ENCODE measurements at regions not wholly inside any gene's neighbourhood (a gene's known extent, or its start where the extent isn't known, plus 50 kb on each side); places are given as distances from the start of the nearest gene placed in this dataset.
"Not testable (repeated sequence)": the region's sequence is repeated elsewhere in the genome, so short reads cannot be mapped to it uniquely, and the experiment has no call there.

DNA sequence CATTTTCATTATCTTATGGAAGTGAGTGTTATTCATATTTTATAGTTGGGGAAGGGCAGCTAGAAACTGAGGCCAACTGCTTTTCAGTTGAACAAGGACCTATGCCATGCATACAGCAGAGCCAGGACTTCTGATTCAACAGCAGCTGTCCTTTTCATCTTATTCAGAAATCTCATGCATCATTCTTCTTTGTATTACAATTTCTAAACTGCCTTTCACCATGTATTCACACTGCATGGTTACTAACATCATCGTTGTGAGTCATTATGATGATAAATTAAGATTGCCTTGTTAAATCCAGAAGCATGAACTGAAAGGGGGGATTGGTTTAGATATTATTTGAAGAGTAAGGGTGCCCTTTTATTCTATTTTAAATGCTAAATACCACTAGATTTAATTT lies 1470.1 kb upstream of the GOT2 start:
- DNase-seq, result no peak

DNA sequence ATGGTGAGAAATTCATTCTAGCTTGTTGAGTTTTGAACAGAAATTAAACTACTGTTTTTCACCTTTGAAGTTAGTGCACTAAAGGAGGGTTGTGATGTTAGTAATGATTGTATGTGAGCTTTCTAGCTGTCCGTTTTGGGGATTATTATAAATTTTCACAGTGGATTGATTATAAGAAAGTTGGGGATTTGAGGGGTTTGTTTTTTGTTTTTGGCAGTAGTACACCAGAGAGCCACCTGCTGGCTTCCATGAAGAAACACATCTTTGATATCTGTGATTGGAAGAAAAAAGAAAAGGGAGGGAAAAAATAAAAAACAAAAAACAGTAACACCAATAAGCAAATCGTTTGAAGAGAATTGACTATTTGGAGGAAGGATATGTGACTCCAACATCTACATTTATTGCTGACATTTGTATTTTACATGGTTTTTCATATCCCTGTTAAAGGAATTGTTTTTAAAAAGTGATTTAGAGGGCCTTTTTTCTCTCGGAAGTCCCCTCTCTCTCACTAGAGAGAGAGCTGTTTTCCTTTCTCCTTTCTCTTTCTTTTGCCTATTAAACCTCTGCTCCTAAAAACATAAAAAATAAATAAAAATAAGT lies 1469.5 kb upstream of the GOT2 start:
- no peak for DNase-seq

DNA sequence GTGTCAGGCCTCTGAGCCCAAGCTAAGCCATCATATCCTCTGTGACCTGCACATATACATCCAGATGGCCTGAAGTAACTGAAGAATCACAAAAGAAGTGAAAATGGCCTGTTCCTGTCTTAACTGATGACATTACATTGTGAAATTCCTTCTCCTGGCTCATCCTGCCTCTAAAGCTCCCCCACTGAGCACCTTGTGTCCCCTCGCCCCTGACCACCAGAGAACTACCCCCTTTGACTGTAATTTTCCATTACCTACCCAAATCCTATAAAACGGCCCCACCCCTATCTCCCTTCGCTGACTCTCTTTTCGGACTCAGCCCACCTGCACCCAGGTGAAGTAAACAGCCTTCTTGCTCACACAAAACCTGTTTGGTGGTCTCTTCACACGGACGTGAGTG lies 1466.6 kb upstream of the GOT2 start:
- not testable (repeated sequence) for DNase-seq

DNA sequence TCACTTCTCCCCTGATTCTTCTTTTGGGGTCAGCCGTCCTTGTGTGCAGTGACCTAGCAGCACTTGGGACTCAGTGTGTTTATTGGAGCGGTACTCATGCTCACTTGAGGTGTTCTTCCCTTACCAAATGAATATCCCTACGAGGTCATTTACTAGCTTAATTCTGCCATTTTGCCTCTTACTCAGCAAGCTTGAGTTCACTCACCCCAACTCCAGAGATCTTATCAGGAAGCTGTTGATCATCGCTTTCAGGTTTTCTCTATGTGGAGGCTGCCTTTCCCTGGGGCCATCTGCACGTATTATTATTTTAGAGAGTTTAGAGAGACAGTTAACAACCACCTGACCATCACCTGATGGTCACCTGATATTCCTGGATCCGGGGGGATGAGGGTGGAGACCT lies 1466.0 kb upstream of the GOT2 start:
- no peak for DNase-seq

DNA sequence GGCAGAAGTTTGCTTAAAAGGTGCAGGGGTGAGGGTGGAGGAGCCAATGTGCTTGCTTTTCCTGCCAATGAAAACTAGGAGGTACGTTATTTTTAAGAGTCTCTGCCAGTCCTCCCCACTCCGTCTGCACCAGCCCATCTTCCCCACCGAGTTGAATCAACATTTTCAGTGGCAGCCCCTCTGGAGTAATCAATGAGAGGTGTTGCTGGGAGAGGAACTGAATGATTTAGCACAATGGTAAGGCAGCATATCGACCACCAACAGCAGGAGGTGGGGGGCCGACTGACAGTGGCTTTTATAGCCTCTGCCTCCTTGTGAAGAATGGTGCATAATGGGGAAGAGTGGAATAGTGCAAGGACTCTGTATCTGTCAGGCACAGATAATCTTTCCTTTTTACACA lies 1465.0 kb upstream of the GOT2 start:
- DNase-seq, result no peak

DNA sequence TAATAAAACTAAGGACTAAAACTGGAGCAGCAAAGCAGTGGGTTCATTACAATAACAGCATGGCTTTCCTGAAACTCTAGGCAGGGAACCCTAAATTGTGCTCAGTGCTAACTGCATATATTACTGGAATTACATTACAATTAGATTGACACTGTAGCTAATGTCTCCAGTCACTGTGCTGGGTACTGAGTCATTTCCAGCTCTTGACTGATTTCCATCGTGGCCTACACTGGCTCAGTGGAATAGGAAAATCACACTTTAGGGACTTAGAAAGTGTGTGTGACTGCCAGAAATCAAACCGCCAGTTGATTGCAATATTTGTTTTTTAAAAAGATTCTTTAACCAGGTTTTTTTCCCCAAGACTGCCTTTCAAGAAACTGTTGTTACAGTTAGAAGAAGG lies 1447.4 kb upstream of the GOT2 start:
- DNase-seq, result no peak

DNA sequence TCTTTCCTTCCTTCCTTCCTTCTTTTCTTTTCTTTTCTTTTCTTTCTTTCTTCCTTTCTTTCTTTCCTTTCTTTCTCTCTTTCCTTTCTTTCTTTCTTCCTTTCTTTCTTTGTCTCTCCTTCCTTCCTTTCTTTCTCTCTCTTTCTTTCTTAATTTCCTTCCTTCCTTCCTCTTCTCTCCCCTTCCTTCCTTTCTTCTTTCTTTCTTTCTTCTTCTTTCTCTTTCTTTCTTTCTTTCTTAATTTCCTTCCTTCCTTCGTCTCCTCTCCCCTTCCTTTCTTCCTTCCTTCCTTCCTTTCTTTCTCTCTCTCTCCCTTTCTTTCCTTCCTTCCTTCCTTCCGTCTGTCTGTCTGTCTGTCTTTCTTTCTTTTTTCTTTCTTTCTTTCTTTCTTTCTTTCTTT lies 1446.5 kb upstream of the GOT2 start:
- no peak for DNase-seq

DNA sequence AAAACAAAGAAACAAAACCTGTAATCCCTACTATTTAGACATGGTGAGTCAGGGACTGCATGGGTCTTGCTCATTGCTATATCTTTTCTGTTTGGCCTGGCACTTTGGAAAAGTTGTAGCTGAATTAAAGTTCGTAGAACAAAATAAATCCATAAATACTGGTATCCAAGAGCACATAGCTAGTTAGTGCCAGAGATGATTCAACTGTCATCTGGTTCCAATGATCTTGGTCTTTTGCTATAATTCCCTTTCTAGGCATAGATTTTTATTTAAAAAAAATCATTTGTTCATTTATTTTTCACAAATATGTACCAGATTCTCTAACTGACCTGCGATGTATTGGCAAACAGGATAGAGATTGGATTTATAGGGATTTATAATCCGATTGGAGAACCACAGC lies 1436.1 kb upstream of the GOT2 start:
- no peak for DNase-seq

DNA sequence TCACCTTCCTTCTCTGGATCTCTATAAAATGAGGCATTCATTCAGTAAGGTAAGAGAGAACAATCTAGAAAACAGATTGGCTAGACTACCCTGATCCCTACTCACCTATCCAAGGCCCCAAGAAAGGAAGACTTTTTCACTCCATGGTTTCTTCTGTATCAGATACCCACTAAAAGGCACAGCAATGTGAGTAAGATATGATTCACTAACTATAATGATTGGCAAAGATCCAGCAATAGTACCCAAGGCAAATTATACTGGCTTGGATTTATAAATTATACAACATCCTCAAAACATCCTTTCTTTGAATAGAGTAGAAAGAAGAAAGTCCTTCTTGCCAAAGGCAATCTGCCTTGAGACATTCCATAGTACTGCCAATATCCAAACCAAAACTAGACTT lies 1432.0 kb upstream of the GOT2 start:
- DNase-seq, result no peak

DNA sequence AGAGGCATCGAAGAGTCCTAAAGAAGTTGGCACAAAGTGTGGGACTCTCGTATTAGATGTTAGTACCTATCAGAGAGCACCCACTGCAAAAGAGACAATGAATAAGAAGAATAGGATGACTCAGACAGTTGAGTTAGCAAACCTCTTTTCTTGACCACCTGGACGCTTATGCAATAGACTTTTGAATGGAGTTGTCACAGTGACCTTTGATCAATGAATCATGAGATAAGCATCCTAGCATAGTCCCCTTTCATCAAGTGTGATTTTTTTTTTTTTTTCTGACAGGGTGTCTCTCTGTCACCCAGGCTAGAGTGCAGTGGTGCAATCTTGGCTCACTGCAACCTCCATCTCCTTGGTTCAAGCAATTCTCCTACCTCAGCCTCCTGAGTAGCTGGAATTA lies 1417.9 kb upstream of the GOT2 start:
- DNase-seq, result no peak

DNA sequence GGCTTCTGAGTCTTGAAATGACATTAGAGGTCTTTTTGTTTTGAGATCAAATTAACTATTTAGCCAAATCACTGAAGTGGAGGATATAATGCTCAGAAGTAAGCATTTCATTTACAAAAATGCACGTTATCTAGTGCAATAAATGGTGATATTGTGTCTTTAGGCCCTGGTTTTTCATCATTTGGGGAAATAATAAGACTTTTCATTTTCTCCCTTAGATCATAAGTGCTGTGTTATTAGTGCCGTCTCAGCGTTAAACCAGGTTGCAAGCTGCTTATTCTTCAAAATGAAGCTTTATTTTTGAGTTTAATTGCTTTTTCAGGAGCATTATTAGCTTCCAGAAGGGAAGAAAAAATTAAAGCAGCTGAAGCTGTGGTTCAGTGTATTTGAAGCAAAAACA lies 1416.8 kb upstream of the GOT2 start:
- DNase-seq, result no peak

DNA sequence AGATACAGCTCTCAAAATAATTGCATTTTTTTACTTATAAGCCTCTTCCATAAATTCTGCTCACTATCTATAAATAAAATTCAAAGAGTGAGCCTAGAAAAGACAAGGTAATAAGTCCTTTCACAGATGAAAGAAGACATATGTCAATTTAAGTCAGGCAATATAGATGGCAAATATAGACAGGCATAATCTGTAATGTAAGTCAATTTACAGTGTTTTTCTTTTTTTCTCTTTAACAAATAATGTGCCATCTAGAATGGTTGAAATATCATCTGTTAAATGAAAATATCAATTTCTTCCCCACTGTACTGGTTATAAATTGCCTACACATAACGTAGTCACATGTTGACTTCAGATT lies 1409.2 kb upstream of the GOT2 start:
- no peak for DNase-seq

DNA sequence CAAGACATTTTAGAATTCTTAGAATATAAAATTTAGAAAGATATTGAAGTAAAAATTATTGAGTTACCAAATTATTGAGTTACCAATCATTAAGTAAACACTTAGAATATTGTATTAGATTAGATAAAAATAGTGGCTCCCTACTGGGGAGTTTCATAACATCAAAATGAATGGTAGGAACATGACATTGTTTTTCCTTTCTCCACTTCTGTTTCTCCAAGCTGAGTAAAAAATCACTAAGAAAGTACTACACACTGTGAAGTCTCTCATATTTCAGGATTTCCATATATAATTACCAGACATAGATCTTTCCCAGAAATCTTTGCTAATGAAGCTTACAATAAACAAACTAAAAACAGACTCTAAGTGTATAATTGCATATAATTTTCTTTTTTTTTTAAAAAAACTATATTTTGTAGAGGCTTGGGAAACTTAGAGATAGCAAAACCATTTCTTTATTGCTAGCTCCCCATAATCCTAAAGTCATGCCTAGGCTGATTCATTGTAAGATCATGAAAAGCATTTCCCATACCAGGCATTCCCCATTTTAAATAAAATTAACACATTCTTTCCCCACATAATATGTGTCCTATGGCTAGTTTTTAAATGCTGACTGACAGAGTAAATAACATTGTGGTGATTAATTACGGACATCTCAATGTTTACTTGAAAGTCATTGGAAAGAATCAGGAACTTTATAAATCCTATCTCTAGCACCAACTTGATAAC lies 1408.7 kb upstream of the GOT2 start:
- no peak for DNase-seq

DNA sequence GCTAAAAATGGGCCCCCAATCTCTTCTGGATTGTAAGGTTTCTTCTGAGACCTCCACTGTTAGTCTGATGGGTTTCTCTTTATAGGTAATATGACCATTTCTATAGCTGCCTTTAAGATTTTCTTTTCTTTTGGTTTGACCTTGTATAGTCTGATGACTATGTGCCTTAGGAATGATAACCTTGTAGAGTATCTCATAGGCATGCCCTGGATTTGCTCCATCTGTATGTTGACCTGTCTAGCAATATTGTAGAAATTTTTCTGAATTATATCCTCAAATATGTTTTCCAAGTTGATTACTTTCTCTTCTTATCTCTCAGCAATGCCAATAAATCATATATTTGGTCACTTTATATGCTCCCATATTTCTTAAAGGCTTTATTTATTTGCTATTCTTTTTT lies 1403.8 kb upstream of the GOT2 start:
- no peak for DNase-seq

DNA sequence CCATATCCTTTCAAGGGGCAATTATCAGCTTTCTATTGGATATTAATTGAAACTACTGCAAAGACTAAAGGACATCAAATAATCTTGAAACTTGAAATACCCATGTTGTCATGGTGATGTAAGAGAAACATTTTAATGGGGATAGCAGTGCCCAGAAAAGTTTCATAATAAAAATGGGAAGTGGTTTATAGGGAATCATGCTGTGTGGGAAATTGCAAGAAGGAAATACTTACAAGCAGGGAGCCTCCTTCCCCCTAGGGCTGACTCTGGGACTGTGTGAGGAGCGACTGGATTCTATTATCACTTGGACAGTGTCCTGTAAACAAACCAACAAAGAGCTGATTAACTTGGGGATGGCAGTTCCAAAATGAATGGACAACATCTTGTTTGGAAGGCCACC lies 1393.1 kb upstream of the GOT2 start:
- no peak for DNase-seq

DNA sequence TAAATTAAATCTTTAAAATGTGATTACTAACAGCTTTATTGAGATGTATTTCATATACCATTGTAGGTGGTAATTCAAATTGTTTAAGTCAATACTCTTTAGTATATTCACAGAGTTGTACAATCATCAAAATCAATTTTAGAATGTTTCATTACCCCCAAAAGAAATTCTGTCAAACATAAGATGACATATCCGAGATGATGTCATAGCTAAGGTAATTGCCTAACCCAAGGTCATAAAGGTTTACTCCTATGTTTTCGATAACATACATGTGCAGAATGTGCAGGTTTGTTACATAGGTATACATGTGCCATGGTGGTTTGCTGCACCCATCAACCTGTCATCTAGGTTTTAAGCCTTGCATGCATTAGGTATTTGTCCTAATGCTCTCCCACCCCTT lies 1392.0 kb upstream of the GOT2 start:
- DNase-seq, result not testable (repeated sequence)

DNA sequence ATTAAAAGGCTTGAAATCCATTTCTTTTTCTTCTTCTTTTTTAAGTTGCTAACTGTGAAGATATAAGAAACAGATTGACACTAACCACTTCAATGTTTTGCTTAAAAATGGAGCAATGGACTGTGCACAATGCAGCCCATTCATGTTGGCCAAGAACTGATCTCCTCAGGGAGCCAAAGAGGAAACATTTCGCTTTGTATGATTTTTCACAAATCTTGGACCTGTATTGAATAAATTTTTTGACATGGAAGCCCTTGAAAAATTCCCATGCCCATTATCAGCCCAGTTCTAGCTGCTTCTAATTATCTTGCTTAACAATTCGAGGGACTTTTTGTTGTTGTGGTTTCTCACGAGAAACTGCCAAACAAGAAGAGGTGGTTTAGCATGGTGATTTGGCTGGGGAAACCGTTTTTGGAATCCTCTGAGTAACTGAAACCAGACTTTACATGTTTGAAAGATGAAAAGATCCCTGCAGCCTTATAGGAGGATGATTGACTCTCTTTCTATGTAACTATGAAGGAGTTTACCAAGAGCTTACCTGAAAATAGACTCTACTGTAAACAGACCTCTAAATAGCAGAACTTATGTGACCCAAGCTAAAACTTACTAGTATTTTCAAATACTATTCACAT lies 1389.4 kb upstream of the GOT2 start:
- DNase-seq, result no peak

DNA sequence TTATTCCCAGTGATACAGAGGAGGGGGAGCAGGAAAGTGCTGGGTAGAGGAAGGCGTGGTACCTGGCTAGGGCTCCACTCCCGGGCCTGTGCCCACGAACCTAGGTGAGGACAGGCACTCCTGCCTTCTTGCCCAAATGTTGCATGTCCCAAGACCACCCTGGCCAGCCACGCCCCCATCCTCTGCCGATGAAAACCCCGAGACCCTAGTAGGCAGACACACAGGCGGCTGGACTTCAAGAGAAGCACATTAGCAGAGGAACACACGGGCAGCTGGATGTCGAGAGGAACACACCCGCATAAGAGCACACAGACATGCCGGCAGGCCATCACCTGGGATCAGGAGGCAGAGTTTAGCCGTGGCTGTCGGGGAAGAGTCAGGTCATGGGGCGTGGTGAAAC lies 1386.5 kb upstream of the GOT2 start:
- no peak for DNase-seq

DNA sequence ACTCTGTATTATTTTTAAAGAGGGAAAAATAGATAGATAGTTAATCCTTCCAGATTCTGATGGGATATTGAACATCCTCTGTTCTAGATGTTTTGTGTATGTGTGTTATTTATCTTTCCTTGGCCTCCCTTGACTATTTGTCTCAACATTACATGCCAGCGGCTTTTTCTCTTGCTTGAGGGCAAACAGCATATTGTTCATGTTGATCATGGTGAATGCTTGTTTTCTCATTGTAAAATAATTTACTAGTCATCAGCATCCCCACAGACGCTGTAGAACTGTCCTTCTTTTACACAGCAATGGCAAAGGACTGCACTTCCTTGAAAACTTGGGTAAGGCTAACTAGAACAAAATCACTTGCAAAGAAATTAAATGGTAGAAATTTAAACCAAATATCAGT lies 1376.4 kb upstream of the GOT2 start:
- DNase-seq, result no peak

DNA sequence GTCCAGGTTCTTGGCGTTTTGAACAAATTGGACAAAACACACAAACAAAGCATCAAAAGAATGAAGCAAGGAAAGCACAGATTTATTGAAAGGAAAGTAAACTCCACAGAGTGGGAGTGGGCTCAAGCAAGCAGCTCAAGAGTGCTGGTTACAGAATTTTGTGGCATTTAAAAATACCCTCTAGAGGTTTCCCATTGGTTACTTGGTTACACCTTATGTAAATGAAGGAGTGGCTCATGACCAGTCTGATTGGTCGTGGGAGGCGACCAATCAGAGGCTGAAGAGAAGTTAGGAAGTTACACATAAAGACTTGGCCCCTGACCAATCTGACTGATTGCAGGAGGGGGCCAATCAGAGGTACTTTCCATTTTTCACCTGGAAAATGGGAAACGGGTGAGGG lies 1373.8 kb upstream of the GOT2 start:
- no peak for DNase-seq

DNA sequence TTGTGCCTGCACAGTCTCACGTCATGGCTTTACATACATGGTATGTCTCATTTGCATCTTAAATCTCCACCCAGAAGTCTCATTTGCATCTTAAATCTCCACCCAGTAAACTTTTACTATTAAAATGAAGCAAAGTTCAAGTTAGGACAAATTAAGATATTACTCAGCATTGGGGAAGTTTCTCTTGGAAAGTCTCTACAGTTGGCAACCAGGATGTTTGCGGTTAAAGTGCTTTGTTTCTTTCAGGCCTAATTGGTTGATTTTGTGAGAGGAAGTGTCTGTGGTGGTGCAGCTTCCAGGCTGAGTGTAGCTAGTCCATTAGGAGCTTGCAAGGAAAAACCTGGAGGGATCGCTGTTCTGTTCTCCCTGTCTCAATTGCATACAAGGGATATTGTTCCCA lies 1373.3 kb upstream of the GOT2 start:
- no peak for DNase-seq

DNA sequence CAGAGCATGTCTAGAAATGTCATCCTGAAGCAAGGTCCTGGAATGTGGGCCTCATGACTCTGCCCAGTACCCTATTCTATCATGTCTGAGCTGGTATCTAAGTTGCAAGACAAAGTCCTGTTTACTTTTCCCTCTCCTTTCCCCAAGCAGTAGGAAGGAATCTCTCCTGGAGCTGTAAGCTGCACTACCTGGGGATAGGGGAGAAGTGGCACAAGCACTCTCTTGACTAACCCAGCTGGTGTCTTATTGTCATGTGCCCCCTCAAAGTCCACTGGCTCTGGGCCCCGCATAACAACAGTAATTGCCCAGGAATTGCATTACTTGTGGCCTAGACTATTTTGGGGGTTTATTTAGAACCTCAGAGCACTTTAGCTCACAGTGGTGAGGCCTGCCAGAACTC lies 1366.3 kb upstream of the GOT2 start:
- DNase-seq, result no peak

DNA sequence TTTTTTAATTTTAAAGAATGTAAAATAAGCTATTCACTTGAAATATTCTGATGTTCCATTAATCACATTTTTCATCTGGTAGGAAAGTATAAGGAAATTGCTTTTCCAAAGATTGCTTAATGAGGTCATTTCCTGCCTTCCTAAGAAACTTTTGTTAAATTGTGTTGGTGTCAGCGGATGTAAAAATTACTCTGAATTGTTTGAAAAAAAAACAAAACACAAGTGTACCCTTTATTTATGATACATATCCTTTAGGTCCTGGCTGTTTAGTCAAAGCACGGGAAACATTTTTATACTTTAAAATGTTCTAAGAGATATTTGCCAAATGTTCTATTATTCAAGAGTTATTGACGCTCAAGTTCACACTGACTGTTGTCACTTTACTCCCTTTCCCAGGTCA lies 1357.4 kb upstream of the GOT2 start:
- no peak for DNase-seq

DNA sequence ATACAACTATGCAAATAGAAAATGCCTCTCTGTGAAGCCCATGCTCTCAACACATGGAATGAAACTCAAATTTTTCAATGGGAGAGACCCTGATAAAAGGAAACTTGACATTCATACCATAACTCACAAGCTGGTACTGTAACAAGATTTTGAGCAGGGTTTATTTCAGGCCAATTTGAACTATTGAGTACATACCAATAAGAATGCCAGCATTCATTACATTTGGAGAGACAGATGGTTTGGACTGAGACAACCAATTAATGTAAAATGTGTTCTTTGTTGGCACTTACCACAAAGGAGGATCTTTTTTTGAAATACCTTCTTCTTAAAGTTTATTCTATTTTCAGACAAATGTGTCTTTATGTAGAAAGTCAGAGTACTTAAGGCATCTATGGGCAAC lies 1357.0 kb upstream of the GOT2 start:
- DNase-seq, result no peak

DNA sequence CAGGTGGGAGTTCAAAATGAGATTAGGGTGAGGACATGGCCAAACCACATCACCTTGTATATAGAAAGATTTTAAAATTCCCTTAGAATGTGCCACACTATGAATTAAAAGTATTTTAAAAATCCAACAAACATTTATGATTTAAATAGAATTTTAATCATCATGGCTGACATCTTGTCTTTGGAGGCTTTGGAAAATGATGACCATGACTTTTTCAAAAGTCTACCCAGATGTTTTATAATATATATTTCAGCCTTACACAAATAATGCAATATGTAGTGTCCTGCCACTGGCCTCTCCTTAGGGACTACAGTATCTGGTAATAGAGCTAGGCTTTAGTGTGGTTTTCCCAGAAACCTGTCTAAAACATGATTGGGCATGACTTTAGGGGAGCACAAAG lies 1353.4 kb upstream of the GOT2 start:
- no peak for DNase-seq

Measured in activated CD4-positive, alpha-beta T cell treated with anti-CD3 and anti-CD28 coated beads, Interleukin-2, Interleukin-6, amounts not matched to agents 100 ng/mL and 50 ng/mL, durations not matched to agents 16 hours and 8 hours (primary cell).